Left cardiac atrium (tissue), 4 donors: ENCODE measurements at regions not wholly inside any gene's neighbourhood (a gene's known extent, or its start where the extent isn't known, plus 50 kb on each side); places are given as distances from the start of the nearest gene placed in this dataset.

Source experiments
- ATAC-seq, 2 donors: fragments of 200-7000 bp; cut with Tn5 transposase; one replicate each; pipeline ENCODE4 v1.9.1; 2020; ENCODE audit warnings: mild to moderate bottlenecking in 2 of 2, moderate library complexity in 2 of 2
- DNase-seq: peaks from one replicate; pipeline ENCODE4 v3.0.0-alpha.2; 2020
- intact Hi-C, 2 donors: fragments of 100-400 bp; cut with DNase I; formaldehyde crosslinking; loops; one replicate each; pipeline versions ENCODE4 v1.14.1 to v1.15.1; 2022 to 2023
- donor health status: DM: no; HTN: yes; CAD: no.
- donor health status: DM: no; HTN: yes; CAD: no; lungs with severe emphysema.
- donor health status: DM: yes; HTN: yes; CAD: no.
- donor health status: Dilated cardiomyopathy.

GRCh38 chr22:47329727-47330650 is 567.5 kb downstream of the TBC1D22A start:
- ATAC-seq (no peak), DNase-seq (no peak)
- intact Hi-C loops = no loop called here

GRCh38 chr22:47328550-47329243 is 566.2 kb downstream of the TBC1D22A start:
- intact Hi-C loops = no loop called here
- DNase-seq = peak; percentile 57
- ATAC-seq = peak in 1 of 2 donors; percentile 94

DNA sequence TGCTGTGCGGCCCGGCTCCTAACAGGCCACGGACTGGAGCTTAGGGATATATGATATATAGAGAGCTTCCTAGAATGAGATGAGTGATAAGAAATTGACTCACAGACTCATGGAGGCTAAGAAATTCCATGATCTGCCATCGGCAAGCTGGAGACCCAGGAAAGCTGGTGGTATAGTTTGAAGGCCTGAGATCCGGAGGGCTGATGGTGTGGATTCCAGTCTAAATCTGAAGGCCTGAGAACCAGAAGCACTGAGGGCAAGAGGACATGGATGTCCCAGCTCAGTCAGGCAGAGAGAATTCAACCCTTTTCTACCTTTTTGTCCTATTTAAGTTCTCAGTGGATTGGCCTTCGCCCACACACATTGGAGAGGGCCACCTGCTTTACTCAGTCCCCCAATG is 564.8 kb downstream of the TBC1D22A start:
- ATAC-seq (no peak), DNase-seq (no peak)
- intact Hi-C loops = no loop called here

DNA sequence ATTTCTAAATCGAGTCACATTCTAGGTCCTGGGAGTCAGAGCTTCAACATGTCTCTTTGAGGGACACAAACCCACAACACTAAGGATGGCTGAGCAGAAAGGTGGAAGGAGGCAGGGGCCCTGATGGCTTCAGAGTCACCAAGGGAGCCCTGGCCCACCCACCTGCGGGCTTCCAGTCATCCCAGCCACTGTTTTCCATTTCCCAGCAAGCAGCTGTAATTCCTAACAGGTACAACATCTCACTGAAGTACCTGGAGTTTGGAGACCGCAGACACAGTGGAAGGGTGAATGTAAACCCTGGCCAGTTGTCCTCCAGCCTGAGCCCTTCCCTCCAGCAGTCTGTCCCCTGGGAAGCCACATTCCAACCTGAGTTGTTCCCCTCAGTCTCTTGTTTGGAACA is 562.8 kb downstream of the TBC1D22A start:
- ATAC-seq (no peak), DNase-seq (no peak)
- intact Hi-C loops = no loop called here

- no peak for DNase-seq
- intact Hi-C loops = no loop called here
- no peak for ATAC-seq
Observed at GRCh38 chr22:47324435-47324990, 562.1 kb downstream of the TBC1D22A start.

DNA sequence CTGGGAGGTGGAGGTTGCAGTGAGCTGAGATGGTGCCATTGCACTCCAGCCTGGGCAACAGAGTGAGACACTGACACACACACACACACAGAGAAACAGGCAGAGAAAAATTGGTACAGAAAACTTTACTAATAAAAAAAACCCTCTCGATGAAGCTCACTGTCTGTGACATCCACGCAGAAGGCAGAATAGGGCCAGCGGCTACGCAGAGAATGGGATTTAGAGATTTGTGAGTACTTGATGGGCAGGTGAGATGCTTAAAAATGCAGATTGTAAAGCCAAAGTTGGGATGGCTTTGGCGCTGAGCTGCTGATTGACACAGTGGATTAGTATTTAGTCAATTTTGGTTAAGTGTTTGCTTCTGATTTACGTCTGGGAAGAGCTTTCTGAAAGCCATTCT is 561.1 kb downstream of the TBC1D22A start:
- no peak for DNase-seq
- ATAC-seq = no peak
- intact Hi-C loops = no loop called here

- no peak for ATAC-seq
- intact Hi-C loops = no loop called here
- no peak for DNase-seq
Observed at GRCh38 chr22:47322854-47323253, 560.4 kb downstream of the TBC1D22A start.

DNA sequence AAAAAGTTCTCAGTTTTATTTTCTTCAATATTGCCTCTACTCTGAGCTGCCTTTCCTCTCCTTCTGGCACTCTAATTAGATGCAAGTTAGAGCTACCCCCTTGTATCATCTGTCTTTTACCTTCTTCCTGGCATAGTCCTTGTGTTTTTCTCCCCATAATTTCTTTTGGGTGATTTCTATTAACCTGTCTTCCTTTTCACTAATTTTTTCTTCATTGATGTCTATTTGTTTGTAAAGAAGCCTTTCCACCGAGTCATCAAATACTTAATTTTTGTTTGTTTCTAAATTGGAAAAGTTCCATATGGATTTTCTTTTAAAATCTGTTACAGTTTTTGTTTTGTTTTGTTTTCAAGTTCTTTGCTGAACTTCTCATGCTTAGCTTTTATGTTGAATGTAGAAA is 558.1 kb downstream of the TBC1D22A start:
- intact Hi-C loops = no loop called here
- ATAC-seq (no peak), DNase-seq (no peak)

DNA sequence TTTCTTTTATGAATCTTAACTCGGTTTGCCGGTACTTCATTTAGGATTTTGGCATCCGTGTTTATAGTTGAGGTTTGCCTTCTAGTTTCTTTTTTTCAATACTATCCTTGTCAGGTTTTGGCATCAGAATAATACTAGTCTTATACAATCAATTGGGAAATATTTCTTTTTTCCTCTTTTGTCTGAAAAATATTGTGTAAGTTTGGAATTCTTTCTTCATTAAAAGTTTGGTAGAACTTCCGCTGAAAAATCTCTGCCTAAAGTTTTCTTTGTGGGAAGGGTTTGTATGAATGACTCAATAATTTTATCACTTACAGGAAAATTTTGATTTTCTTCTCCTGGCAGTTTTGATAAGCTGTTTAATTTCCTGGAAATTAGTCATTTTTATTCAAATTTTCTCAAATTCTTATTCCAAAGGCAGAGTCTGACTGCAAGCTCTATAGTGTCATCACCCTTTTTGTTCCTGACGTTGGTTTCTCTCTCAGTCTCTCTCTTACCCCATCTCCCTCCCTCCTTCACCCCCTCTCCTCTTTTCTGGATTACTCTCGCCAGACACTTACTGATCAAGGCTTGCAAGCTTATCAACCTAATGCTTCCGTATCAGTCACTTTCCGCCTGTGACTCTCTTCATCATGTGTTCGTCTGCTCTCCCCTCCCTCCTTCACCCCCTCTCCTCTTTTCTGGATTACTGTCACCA is 555.7 kb downstream of the TBC1D22A start:
- ATAC-seq (peak in 1 of 2 donors; percentile 79), DNase-seq (no peak)
- intact Hi-C loops = no loop called here

GRCh38 chr22:47315862-47316419 is 553.5 kb downstream of the TBC1D22A start:
- ATAC-seq = no peak
- intact Hi-C loops = no loop called here
- no peak for DNase-seq

DNA sequence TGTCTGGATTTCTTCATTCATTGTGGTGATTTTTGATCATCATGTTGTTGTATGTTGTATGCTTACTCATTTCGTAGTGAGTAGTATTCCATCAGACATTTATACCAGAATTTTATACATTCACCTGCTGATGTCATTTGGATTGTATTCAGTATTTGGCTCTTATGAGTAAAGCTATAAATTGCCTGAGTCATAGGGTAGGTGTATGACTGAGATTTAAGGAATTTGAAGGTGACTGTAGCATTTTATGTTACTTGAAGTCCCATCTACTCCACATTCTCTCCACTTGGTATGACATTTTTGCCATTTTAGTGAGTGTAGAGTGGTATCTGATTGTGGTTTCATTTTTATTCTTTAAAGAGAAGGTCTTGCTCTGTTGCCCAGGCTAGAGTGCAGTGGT is 548.2 kb downstream of the TBC1D22A start:
- DNase-seq (no peak), ATAC-seq (no peak)
- intact Hi-C loops = no loop called here

GRCh38 chr22:47309946-47310345 is 547.5 kb downstream of the TBC1D22A start:
- intact Hi-C loops = no loop called here
- DNase-seq (no peak), ATAC-seq (no peak)

DNA sequence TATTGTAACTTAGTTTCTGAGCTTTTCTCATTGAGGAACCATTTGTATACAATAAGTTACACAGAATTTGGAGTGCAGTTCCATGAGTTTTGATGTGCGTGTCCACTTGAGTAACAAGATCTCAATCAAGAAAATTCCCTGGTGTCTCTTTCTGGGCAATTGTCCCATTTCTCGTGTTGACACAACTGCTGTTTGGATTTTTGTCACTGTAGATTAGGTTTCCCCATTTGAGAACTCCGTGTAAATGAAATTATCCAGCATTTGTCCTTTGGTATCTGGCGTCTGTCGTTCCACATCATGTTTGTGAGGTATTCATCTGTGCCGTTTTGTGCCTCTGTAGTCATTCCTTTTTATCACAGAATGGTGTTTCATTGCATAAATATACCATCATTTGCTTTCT is 547.0 kb downstream of the TBC1D22A start:
- ATAC-seq = no peak
- intact Hi-C loops = no loop called here
- no peak for DNase-seq

DNA sequence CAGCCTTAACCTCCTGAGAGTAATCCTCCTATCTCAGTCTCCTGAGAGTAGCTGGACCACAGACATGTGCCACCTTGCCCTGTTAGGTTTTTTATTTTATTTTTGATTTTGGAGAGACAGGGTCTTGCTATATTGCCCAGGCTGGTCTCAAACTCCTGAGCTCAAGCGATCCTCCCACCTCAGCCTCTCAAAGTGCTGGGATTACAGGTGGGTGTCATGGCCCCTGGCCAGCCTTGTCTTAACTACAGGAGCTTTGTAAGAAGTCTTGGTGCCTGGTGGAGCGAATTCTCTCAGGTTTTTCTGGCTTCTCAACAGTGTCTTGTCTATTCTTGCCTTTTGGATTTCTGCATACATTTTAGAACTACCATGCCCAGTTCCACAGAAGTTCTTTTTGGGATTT is 546.4 kb downstream of the TBC1D22A start:
- ATAC-seq (no peak), DNase-seq (no peak)
- intact Hi-C loops = no loop called here

DNA sequence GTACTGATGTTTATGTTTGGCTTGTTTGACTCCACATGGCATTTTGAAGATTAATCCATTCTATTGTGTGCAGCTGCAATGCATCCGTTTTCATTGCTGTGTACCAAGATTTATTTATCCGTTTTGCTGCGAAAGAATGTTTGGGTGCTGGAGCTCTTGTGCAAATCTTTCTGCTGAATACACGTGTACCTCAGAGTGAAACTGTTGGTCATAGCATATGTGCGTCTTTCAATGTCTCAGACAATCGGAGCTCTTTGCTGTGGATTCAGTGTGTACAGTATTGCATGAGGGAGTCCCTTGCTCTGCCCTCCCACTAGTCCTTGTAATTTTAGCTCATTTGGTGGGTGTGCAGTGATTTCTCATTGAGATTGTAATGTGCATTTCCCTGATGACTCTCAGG is 545.4 kb downstream of the TBC1D22A start:
- intact Hi-C loops = no loop called here
- ATAC-seq (no peak), DNase-seq (no peak)

- DNase-seq = no peak
- ATAC-seq = no peak
- intact Hi-C loops = no loop called here
Observed at GRCh38 chr22:47307326-47307725, 544.9 kb downstream of the TBC1D22A start.

DNA sequence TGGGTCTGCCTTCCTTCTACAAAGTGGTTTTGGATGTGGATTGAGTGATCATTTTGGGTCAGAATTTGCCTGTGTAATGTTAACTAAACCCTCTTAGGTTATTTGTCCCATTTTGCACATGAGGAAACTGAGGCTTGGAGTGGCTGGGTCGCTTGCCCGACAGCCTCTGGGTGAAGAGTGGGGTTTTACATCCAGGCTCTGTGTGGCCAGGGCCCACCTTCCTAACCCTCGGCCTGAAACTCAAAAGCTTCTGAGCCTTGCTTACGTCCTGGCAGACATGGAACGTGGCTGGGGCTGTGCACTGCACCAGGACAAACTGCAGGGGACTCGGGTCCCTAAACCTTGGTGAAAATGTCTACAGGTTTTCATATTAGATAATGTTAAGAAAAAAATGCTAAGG is 542.4 kb downstream of the TBC1D22A start:
- DNase-seq (no peak), ATAC-seq (no peak)
- intact Hi-C loops = no loop called here

DNA sequence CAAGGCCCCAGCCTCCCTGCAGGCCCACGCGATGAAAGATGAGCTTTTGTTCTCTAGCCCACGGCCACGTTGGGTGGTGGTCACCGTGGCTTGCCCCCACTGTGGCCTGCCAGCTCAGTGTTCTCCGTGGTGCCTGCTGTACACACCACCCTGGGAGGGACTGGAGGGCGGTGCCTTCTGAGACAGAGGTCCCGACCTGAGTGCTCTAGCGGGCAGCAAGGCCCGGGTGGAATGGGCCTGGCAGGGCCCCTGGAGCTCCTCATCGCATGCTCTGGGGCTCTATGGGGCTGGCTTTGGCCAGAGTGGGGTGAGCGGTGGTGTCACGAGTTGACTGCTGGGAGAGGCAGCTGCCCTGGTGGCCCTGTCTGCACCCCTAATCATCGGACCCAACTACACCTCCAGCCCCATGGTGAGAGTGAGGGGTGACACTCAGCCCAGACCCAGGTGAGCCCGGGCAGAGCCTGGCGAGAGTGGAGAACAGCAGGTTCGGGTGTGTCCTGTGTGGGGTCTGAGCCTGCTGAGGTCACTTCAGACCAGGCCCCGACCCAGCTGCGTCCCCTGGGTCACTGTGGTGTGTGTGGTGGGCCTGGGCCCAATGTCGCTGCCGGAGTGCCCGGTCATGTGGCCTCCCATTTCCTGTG is 541.9 kb downstream of the TBC1D22A start:
- no peak for ATAC-seq
- intact Hi-C loops = no loop called here
- no peak for DNase-seq
